ENCODE measurements at regions not wholly inside any gene's neighbourhood (a gene's known extent, or its start where the extent isn't known, plus 50 kb on each side); places are given as distances from the start of the nearest gene placed in this dataset.

DNA sequence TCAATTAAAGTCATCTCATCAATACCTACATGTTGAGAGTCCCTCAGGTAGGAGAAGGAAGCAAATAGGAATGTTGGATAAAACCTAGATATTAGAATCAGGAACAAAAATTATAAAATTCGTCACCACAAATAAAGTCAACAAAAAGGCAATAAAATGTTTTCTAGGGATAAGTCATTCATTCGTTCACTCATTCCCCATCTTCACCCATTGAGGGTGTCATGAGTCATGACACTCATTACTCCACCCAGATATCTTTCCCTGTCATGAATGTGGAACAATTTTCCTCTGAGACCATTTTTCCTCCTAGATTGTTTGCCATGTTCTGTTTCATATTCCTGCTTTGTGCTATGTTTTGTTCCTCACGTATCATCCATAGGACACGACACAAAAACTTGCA lies 50.9 kb upstream of the OLIG3 start:
- no peaks in the 10 kb centered on the region for H3K36me3 ChIP-seq (ENCODE audit: control insufficient read depth in 2 of 3, insufficient read depth in 3 of 3, low read length in 3 of 3)
- H3K9me3 ChIP-seq (ENCODE audit: control insufficient read depth in 2 of 3, insufficient read depth in 1 of 3, low read length in 3 of 3): no peaks in the 10 kb centered on the region
- DNase-seq (no peak), FAIRE-seq (no peak)
- no peaks in the 10 kb centered on the region for H3K4me1 ChIP-seq (ENCODE audit: control insufficient read depth in 2 of 3, insufficient read depth in 2 of 3, low read depth in 1 of 3, low read length in 3 of 3)
- no peaks in the 10 kb centered on the region for H3K27me3 ChIP-seq (ENCODE audit: control insufficient read depth, insufficient read depth, low read length)
- intact Hi-C loops (cut with DNase I): no loop called here
- no peak overlapping the region for H3K4me3 ChIP-seq (ENCODE audit: low read length in 3 of 3)
- no peak overlapping the region for H3K27ac ChIP-seq (ENCODE audit: low read depth in 2 of 2, low read length in 2 of 2)
- TF ChIP-seq CTCF (IDR thresholded peaks at IDR 0.05; ENCODE audit: borderline replicate concordance, extremely low read depth, insufficient read depth): no peak
- no peak overlapping the region for H3K9ac ChIP-seq (ENCODE audit: low read length in 3 of 3)

DNA sequence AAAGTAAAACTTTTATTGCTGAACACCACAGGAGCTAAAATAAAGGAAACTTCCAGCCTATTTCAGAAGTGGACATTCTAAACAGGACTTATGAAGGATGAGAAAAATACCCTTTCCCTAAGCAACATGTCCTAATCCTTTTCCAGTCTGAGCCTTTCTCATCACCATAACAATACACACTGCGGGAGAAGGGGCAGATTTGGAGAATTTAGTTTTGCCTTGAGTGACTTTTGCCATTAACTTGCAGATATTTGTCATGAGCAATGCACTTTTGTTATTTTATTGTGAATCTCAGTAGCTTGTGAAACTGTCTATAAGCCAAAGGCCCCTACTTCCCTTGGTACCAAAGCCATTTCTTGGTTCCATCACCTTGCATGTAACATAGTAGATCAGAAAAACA lies 53.0 kb upstream of the OLIG3 start:
- H3K4me3 ChIP-seq (ENCODE audit: low read length in 3 of 3): no peak overlapping the region
- no peaks in the 10 kb centered on the region for H3K9me3 ChIP-seq (ENCODE audit: control insufficient read depth in 2 of 3, insufficient read depth in 1 of 3, low read length in 3 of 3)
- H3K27me3 ChIP-seq (ENCODE audit: control insufficient read depth, insufficient read depth, low read length): no peaks in the 10 kb centered on the region
- no peak for TF ChIP-seq CTCF (IDR thresholded peaks at IDR 0.05; ENCODE audit: borderline replicate concordance, extremely low read depth, insufficient read depth)
- DNase-seq: no peak
- FAIRE-seq: no peak
- intact Hi-C loops (cut with DNase I): no loop called here
- no peak overlapping the region for H3K9ac ChIP-seq (ENCODE audit: low read length in 3 of 3)
- no peaks in the 10 kb centered on the region for H3K4me1 ChIP-seq (ENCODE audit: control insufficient read depth in 2 of 3, insufficient read depth in 2 of 3, low read depth in 1 of 3, low read length in 3 of 3)
- no peak overlapping the region for H3K27ac ChIP-seq (ENCODE audit: low read depth in 2 of 2, low read length in 2 of 2)
- no peaks in the 10 kb centered on the region for H3K36me3 ChIP-seq (ENCODE audit: control insufficient read depth in 2 of 3, insufficient read depth in 3 of 3, low read length in 3 of 3)

DNA sequence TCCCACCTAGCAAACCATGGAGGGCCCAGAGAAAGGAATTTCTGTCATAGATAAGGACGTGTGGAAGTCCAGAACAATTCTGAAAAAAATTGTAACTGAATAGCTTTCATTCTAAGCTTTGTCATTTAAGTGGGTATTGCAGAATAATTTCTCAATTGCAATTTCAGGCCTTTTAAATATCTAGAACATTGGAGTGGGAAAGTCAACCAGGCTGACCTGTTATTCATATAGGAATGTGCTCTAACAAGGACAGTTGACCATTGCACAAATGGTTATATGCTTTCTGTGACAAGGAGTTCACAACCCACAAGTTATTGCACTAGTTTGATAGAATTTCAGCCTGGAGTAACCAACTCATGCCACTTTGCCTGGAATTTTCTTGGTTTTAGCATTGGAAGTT lies 53.4 kb upstream of the OLIG3 start:
- intact Hi-C loops (cut with DNase I): no loop called here
- Histone ChIP-seq H3K36me3 (ENCODE audit: control insufficient read depth in 2 of 3, insufficient read depth in 3 of 3, low read length in 3 of 3) (no peaks in the 10 kb centered on the region), H3K9me3 (ENCODE audit: control insufficient read depth in 2 of 3, insufficient read depth in 1 of 3, low read length in 3 of 3) (no peaks in the 10 kb centered on the region), H3K4me1 (ENCODE audit: control insufficient read depth in 2 of 3, insufficient read depth in 2 of 3, low read depth in 1 of 3, low read length in 3 of 3) (no peaks in the 10 kb centered on the region), H3K27me3 (ENCODE audit: control insufficient read depth, insufficient read depth, low read length) (no peaks in the 10 kb centered on the region), H3K4me3 (ENCODE audit: low read length in 3 of 3) (no peak overlapping the region), H3K27ac (ENCODE audit: low read depth in 2 of 2, low read length in 2 of 2) (no peak overlapping the region), H3K9ac (ENCODE audit: low read length in 3 of 3) (no peak overlapping the region)
- DNase-seq (no peak), FAIRE-seq (no peak)
- TF ChIP-seq CTCF (IDR thresholded peaks at IDR 0.05; ENCODE audit: borderline replicate concordance, extremely low read depth, insufficient read depth): no peak

- intact Hi-C loops (cut with DNase I): no loop called here
- no peak overlapping the region for H3K27ac ChIP-seq (ENCODE audit: low read depth in 2 of 2, low read length in 2 of 2)
- H3K9ac ChIP-seq (ENCODE audit: low read length in 3 of 3): no peak overlapping the region
- no peaks in the 10 kb centered on the region for H3K36me3 ChIP-seq (ENCODE audit: control insufficient read depth in 2 of 3, insufficient read depth in 3 of 3, low read length in 3 of 3)
- FAIRE-seq (no peak), DNase-seq (no peak)
- no peaks in the 10 kb centered on the region for H3K9me3 ChIP-seq (ENCODE audit: control insufficient read depth in 2 of 3, insufficient read depth in 1 of 3, low read length in 3 of 3)
- H3K4me3 ChIP-seq (ENCODE audit: low read length in 3 of 3): no peak overlapping the region
- no peak for TF ChIP-seq CTCF (IDR thresholded peaks at IDR 0.05; ENCODE audit: borderline replicate concordance, extremely low read depth, insufficient read depth)
- no peaks in the 10 kb centered on the region for H3K27me3 ChIP-seq (ENCODE audit: control insufficient read depth, insufficient read depth, low read length)
- H3K4me1 ChIP-seq (ENCODE audit: control insufficient read depth in 2 of 3, insufficient read depth in 2 of 3, low read depth in 1 of 3, low read length in 3 of 3): no peaks in the 10 kb centered on the region
Measured at GRCh38 chr6:137549106-137549505, 54.9 kb upstream of the OLIG3 start.
